ENCODE measurements at regions not wholly inside any gene's neighbourhood (a gene's known extent, or its start where the extent isn't known, plus 50 kb on each side); places are given as distances from the start of the nearest gene placed in this dataset.

DNA sequence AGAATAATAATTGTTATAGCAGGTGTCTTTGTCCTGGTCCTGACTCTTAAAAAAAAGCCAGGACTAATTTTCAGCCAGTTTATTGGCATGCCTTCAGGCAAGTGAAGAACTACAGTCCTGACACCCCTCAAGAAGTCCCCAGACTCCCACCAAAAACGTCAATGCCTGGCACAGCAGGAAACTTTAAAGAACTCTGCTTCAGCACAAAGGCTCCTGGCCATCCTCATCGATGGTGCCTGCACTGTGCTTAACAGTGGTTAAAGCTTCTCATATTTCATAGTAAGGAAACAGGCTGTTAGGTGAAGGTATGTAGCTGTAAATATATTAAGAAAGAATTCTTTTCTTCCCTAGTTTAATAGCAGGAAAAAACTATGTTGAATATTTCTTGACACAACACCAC is 280.1 kb upstream of the PUM3 start:
- TF ChIP-seq, protein P1, sequence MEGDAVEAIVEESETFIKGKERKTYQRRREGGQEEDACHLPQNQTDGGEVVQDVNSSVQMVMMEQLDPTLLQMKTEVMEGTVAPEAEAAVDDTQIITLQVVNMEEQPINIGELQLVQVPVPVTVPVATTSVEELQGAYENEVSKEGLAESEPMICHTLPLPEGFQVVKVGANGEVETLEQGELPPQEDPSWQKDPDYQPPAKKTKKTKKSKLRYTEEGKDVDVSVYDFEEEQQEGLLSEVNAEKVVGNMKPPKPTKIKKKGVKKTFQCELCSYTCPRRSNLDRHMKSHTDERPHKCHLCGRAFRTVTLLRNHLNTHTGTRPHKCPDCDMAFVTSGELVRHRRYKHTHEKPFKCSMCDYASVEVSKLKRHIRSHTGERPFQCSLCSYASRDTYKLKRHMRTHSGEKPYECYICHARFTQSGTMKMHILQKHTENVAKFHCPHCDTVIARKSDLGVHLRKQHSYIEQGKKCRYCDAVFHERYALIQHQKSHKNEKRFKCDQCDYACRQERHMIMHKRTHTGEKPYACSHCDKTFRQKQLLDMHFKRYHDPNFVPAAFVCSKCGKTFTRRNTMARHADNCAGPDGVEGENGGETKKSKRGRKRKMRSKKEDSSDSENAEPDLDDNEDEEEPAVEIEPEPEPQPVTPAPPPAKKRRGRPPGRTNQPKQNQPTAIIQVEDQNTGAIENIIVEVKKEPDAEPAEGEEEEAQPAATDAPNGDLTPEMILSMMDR (IDR thresholded peaks at IDR 0.05; ENCODE audit: low read depth, low read length), result no peak
- no peaks in the 10 kb centered on the region for H3K9me3 ChIP-seq (ENCODE audit: severe bottlenecking)
- H3K4me3 ChIP-seq (ENCODE audit: low read depth, low read length), result no peak overlapping the region
- no peak for DNase-seq
- no peaks in the 10 kb centered on the region for H3K27me3 ChIP-seq (ENCODE audit: insufficient read depth, low read depth, severe bottlenecking)
- no peaks in the 10 kb centered on the region for H3K36me3 ChIP-seq
- no peak overlapping the region for H3K27ac ChIP-seq

DNA sequence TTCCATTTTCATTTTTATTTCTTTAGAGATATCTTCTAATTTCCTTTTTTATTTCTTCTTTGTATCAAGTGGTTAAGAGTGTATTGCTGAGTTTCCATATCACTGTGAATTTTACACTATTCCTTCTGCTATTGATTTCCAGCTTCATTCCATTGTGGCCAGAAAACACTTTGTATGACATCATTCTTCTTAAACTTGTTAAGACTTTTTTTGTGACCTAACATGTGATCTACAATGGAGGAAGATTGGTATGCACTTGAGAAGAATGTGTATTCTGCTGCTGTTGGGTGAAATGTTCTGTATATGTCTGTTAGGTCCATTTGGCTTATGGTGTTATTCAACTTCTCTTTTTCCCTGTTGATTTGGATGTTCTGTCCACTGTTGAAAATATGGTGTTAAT is 274.2 kb upstream of the PUM3 start:
- TF ChIP-seq, protein P1 (IDR thresholded peaks at IDR 0.05; ENCODE audit: low read depth, low read length), result no peak
- H3K27ac ChIP-seq, result no peak overlapping the region
- H3K4me3 ChIP-seq (ENCODE audit: low read depth, low read length), result no peak overlapping the region
- no peaks in the 10 kb centered on the region for H3K27me3 ChIP-seq (ENCODE audit: insufficient read depth, low read depth, severe bottlenecking)
- H3K36me3 ChIP-seq, result no peaks in the 10 kb centered on the region
- H3K9me3 ChIP-seq (ENCODE audit: severe bottlenecking), result peaks cover 3% of the 10 kb centered on the region
- DNase-seq, result no peak

DNA sequence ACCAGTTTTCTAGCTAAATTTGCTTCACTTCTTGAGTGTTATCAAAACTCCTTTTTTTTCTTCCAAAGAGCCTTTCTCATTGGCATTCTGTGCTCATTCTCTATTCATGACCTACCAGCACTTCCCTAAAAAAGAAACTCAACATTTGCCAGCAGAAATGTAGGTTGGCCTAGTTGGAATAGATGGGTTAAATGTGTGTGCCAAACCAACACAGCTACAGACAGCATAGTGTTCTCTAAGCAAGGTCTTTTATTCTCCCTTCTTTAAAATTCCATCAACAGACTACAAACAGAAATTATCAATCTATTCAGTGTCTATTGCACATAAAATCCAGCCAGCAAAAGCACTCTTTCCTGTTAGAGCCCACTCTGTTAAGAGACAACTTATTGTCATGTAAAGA is 255.8 kb upstream of the PUM3 start:
- no peak overlapping the region for H3K27ac ChIP-seq
- no peaks in the 10 kb centered on the region for H3K36me3 ChIP-seq
- H3K9me3 ChIP-seq (ENCODE audit: severe bottlenecking), result no peaks in the 10 kb centered on the region
- H3K4me3 ChIP-seq (ENCODE audit: low read depth, low read length), result no peak overlapping the region
- no peak for DNase-seq
- TF ChIP-seq, protein P1 (IDR thresholded peaks at IDR 0.05; ENCODE audit: low read depth, low read length), result no peak
- no peaks in the 10 kb centered on the region for H3K27me3 ChIP-seq (ENCODE audit: insufficient read depth, low read depth, severe bottlenecking)

DNA sequence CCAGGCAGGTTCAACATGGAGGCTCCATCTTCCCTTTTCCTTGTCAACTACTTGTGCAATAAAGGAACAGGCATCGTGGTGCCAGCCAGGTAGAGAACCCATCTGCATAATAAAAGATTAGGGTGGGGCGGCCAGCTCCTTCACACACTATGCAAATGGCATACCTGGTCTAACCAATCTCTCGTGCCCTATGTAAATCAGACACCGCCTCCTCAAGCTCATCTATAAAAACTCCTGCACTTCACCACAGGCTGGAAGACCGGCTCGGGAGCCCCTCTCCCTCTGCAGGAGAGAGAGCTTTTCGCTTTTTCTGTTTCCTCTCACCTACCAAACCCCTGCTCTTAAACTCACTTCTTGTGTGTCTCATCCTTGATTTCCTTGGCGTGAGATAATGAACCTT is 244.3 kb upstream of the PUM3 start:
- TF ChIP-seq, protein P1 (IDR thresholded peaks at IDR 0.05; ENCODE audit: low read depth, low read length), result no peak
- no peak overlapping the region for H3K27ac ChIP-seq
- H3K27me3 ChIP-seq (ENCODE audit: insufficient read depth, low read depth, severe bottlenecking), result no peaks in the 10 kb centered on the region
- H3K4me3 ChIP-seq (ENCODE audit: low read depth, low read length), result no peak overlapping the region
- no peaks in the 10 kb centered on the region for H3K9me3 ChIP-seq (ENCODE audit: severe bottlenecking)
- H3K36me3 ChIP-seq, result no peaks in the 10 kb centered on the region
- DNase-seq, result no peak

DNA sequence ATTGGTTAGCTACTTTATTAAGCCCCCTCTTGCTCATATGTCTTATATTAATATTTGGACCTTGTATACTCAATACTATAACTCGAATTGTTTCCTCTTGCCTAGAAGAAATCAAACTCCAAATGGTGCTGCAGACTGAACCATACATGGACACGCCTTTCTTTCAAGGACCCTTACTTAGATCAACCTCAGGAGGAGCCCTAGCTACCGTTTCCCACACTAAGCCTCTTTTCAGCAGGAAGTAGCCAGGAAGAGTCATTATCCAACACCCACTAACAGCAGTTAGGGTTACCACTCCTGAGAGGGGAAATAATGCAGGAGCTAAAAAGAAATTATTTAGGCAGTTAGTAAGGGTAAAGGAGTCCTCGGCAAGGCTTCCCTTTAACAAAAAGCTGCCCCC is 243.8 kb upstream of the PUM3 start:
- TF ChIP-seq, protein P1 (IDR thresholded peaks at IDR 0.05; ENCODE audit: low read depth, low read length), result no peak
- Histone ChIP-seq H3K9me3 (ENCODE audit: severe bottlenecking) (no peaks in the 10 kb centered on the region), H3K27ac (no peak overlapping the region), H3K4me3 (ENCODE audit: low read depth, low read length) (no peak overlapping the region), H3K27me3 (ENCODE audit: insufficient read depth, low read depth, severe bottlenecking) (no peaks in the 10 kb centered on the region), H3K36me3 (no peaks in the 10 kb centered on the region)
- no peak for DNase-seq

DNA sequence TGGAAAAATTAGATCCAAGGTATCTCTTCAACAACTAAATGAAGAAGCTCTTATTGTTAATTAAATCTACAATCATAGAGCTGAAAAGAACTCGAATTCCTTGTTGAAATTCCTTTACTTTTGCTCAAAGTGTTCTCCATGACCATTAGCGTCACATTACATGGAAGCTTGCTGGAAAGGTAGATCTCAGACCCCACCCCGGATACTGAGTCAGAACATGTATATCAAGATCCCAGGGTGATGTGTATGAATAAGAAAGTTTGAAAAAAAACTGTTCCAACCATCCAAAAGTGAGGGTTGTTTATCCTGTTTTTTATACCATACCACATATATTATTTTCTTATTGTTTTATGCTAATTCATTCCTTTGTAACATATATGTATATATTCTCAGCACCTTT is 237.1 kb upstream of the PUM3 start:
- H3K36me3 ChIP-seq, result no peaks in the 10 kb centered on the region
- no peak for DNase-seq
- no peak overlapping the region for H3K4me3 ChIP-seq (ENCODE audit: low read depth, low read length)
- H3K9me3 ChIP-seq (ENCODE audit: severe bottlenecking), result no peaks in the 10 kb centered on the region
- H3K27me3 ChIP-seq (ENCODE audit: insufficient read depth, low read depth, severe bottlenecking), result no peaks in the 10 kb centered on the region
- no peak overlapping the region for H3K27ac ChIP-seq
- TF ChIP-seq, protein P1 (IDR thresholded peaks at IDR 0.05; ENCODE audit: low read depth, low read length), result no peak

All from WERI-Rb-1 (cell line).